ENCODE measurements at regions not wholly inside any gene's neighbourhood (a gene's known extent, or its start where the extent isn't known, plus 50 kb on each side); places are given as distances from the start of the nearest gene placed in this dataset.
"Not testable (repeated sequence)": the region's sequence is repeated elsewhere in the genome, so short reads cannot be mapped to it uniquely, and the experiment has no call there.

GRCh38 chr12:127480775-127481314 lies 786.1 kb upstream of the TMEM132C start:
- no peak for DNase-seq

DNA sequence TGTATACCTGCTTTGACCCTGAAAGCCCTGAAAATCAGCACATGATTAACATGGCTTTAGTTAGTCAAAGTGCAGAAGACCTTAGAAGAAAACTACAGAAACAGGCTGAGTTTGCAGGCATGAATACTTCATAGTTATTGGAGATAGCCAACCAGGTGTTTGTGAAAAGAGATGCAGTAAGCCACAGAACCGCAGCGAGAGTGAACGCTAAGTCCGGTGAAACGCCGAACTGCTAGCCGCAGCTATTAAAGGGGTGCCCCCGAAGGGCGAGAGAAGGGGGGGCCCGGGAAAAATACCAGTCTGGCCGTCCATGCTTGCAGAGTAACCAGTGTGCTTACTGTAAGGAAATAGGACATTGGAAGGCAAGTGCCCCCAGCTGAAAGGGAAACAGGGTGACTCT lies 784.0 kb upstream of the TMEM132C start:
- no peak for DNase-seq

- DNase-seq = no peak
These were observed 781.4 kb upstream of the TMEM132C start for GRCh38 chr12:127485528-127485927.

DNA sequence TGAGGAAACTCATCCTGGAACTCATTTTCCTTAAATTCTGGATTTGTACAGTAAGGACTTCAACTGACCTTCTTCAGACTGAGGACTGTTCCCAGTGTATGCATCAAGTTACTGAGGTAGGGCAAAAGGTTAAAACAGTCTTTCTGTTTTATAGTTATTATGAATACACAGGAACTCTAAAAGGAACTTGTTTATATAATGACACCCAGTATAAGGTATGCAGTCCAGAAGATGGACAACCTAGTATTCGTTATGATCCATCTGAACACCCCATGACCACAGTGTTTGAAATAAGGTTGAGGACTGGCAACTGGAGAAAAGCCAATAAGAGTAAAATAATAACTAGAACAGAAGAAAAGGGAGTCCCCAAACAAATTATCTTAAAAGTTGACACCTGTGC lies 779.9 kb upstream of the TMEM132C start:
- DNase-seq = no peak

DNA sequence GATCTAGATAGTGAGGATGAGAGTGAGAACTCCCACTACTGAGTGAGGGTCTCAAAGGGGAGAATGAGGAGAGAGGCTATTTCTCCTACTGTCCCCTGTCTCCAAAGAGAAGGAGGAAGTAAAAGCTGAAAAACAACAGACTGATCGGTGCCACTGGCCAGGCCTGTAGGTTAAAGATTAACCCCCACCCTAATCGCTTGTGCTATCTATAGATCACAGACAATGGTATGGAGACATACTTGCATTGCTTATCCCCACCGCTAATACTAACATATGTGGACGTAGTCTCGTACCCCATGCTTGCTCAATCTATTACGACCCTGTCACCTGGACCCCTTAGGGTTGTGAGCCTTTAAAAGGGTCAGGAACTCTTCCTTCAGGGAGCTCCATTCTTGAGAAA lies 777.9 kb upstream of the TMEM132C start:
- no peak for DNase-seq

DNA sequence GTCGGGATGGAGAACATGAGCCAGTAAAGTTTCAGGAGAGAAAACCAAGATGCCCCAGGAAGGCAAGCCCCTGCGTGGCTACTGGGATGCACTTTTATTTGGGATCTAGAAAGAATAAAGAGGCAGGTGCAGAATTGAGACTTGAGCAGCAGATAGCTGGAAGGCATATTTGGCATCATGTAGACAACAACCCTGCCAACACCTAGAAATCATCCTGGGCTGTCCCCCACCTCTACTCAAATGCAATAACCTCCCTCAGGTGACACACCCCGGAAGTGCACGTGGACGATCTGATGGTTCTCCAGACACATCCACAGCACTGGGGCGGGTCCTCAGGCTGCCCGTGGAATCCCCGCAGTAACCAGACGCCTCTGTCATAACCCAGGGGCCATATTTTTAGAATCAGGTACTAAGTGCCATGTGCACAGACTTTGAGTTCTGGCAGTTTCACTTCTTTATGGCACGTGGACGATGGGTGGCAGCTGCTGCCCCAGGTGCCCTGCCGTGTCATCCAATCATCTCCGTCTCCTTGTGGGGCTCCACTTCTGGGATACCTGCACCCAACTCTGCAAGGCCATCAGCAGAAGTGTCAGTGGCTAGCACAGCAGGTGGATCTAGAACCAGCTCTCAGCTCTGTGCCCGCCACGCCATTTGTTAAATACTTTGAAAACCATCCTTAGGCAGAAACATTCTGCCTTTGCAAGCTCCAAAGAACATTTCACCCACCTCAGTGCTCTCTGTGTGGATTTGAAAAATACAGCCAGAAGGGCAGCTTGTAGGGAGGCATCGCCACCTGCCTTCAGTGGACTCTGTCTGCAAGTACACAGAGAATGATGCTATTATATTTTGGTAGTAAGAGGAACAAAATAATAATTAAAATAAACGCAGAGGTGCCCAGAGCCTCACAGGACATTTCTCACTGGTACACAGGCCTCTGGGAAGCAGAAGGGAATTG lies 771.7 kb upstream of the TMEM132C start:
- no peak for DNase-seq

- DNase-seq = no peak
These were observed 770.7 kb upstream of the TMEM132C start for GRCh38 chr12:127496255-127496654.

- DNase-seq = no peak
These were observed 766.4 kb upstream of the TMEM132C start for GRCh38 chr12:127500512-127501035.

GRCh38 chr12:127501916-127502315 lies 765.1 kb upstream of the TMEM132C start:
- DNase-seq = no peak

GRCh38 chr12:127503246-127503645 lies 763.7 kb upstream of the TMEM132C start:
- no peak for DNase-seq

GRCh38 chr12:127503996-127504395 lies 763.0 kb upstream of the TMEM132C start:
- not testable (repeated sequence) for DNase-seq

- DNase-seq = no peak
These were observed 762.1 kb upstream of the TMEM132C start for GRCh38 chr12:127504874-127505273.

DNA sequence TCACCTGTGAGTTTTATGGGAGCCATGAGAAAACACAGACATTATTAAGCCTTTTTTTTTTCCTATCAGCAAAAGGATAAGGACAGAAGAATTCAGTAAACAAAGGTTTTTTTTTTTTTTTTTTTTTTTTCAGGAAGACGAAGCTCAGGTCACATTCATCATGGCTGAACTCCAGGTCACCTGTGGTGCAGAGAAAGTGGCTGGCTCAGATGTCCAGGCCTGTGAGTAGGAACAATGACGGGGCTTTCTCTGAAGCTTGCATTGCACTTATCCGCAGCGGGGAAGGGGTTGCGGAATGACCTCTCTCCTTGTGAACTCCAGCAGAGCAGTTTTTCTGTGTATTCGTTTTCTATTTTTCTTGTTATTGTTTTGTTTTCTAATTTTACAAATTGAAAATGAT lies 759.6 kb upstream of the TMEM132C start:
- no peak for DNase-seq

DNA sequence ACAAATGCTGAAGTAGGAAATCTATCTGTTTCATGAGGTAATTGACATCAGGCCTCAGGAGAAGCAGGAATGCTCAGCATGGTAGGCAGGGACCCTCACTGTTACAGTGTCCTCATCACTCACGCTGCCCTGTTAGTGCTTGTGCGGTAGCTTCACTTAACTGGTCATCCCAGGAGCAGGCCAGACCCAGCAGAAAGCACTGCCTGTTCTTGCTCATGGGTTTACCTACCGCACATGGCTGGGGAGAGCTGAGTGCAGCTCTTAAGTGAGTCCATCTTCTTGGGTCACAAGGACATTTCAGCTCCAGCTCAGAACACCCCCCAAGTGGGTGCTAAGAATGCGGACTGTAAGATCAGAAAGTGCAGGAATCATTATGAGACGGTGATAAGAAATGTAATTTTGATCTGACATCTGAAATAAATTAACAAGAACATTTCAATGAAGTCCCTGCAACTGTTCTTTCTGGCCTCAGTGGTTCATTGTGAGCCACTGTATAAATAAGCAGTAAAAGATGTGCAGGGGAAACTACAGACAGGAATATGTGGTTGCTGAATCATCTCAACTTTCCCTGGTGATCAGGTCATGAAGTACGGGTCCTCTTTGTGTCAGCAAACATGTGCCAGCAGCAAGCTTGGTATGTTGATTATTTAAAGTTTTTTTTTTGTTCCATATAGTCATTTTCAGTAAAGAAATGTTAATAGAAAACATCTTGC lies 757.7 kb upstream of the TMEM132C start:
- DNase-seq = no peak

DNA sequence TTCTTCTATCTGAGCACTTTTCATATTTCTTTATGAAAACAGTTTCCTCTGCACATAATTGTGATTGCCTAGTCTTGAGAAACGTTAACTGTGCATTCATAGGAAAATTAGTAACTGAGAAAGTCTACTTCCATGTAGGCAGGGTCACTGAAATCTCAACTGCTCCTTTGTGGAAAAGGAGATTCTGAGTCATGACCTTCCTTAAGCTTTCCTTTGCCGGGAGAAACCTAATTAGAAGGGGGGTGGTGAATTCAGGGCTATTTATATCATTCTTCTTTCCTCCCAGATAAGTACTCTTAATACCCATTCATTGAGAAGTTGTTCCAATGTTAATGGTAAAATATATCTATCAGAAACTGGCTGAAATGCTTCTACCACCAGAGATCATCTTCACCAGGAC lies 751.0 kb upstream of the TMEM132C start:
- DNase-seq = no peak

DNA sequence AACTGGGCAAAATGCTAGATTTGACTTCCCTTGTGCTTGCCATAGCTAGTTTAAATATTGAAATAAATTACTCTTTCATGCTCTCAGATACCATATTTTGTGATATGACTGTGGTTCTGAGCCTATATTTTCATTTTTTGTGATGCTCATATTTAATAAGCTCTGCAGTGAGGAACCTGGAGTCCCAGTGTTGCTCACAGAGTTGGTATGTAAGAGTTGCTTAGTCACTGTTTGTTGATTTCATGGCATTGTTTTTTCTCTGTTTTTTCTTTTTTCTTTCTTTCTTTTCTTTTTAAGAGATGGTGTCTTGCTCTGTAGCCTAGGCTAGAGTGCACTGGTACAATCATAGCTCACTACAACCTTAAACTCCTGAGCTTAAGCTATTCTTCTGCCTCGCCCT lies 750.5 kb upstream of the TMEM132C start:
- DNase-seq = no peak

GRCh38 chr12:127519779-127520178 lies 747.2 kb upstream of the TMEM132C start:
- DNase-seq = no peak

GRCh38 chr12:127526925-127527324 lies 740.0 kb upstream of the TMEM132C start:
- no peak for DNase-seq

DNA sequence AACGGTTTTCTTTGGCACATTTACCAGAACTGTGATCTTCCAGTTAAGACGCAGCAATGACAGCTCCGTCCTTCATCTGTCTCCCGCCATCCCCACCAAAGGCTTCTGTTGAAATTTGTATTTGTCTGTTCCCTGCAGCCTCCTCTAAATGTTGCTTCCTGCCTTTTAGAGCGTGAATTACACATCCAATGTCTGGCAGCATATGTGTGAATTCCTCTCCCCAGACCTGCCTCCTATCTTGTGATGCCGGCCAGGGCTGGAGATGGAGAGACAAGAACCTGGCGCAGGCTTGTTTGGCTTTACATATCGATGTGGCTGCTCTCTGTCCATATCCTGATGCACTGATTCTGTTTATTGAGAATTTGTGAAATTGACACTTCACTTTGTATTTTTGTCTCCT lies 738.4 kb upstream of the TMEM132C start:
- DNase-seq = no peak

DNA sequence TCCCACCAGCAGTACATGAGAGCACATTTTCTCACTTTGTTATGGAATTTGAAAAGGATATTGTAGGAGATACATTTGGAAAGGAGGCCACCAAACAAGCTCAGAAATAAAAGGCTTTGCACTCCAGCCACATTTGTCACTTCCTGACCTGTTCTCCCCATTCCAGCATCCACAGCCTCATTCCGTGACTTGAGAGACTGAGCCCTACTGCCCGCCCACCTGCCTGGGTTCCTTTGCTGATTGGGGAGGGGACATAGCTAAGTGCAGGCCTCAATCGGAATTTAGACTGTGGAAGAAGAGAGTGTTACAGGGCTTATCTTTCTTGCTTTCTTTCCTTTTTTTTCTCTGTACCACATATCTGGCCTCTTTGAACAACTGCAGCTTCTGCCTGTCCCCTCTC lies 735.4 kb upstream of the TMEM132C start:
- DNase-seq = no peak

- no peak for DNase-seq
These were observed 733.6 kb upstream of the TMEM132C start for GRCh38 chr12:127533353-127533752.

DNA sequence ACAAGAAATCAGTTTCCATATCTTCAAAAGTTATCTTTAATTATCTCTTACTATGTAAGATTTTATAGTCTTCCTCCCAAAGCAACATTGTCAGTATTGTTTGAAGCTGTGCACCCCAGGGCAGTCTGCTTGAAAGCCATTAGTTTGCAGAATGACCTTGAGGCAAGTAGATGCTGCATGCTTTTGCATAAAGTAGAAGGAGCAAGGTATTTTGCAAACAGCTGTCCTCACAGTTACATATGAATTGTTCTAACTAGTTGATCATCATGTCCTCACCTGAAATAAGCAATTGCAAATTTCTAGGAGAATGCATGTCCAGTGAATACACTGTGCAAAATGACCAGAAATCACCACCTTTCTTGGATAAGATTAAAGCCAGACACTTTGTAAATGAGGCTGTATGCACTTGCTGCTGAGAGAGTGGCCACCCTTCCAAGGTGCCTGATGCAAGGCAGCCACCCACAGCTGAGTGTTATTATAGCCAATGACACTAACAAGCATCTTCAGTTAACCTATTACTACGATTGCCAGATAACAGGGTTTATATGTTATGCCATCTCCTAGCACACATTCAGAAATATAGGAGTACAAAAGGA lies 730.0 kb upstream of the TMEM132C start:
- DNase-seq = no peak

DNA sequence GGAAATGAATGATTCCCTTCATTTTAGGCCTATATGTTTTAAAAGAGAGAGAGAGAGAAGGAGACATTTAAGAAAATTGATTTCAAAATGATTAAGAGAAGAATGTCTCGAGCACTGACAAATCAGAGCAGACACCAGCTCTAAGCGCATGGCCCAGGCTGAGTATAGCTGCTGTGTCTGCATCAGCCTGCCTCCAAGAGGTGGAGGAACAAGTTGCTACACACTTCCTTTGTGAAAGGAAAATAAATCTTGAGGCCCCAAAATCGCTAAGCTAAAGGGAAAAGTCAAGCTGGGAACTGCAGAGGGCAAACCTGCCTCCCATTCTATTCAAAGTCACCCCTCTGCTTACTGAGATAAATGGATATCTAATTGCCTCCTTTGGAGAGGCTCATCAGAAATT lies 728.7 kb upstream of the TMEM132C start:
- DNase-seq = no peak

Data from GF-D8 (cell line).